C4-2B (cell line): ENCODE measurements at regions not wholly inside any gene's neighbourhood (a gene's known extent, or its start where the extent isn't known, plus 50 kb on each side); places are given as distances from the start of the nearest gene placed in this dataset.

Source experiments
- CTCF ChIP-seq: fragments of 450-650 bp; conservative IDR thresholded peaks from 2 replicates; pipeline ENCODE4 v1.5.1; 2017; ENCODE audit warnings: mild to moderate bottlenecking
- ZFX ChIP-seq: fragments of 450-650 bp; IDR thresholded peaks from 2 replicates; pipeline ENCODE4 v1.6.1; 2017

GRCh38 chrX:139083191-139083590, 371.7 kb upstream of the FGF13 start:
- TF ChIP-seq CTCF (no peak), ZFX (no peak)
